ENCODE measurements at regions not wholly inside any gene's neighbourhood (a gene's known extent, or its start where the extent isn't known, plus 50 kb on each side); places are given as distances from the start of the nearest gene placed in this dataset.
A peak's percentile ranks its signal among the peaks of the same experiment; 100 is the strongest.
"Not testable (repeated sequence)": the region's sequence is repeated elsewhere in the genome, so short reads cannot be mapped to it uniquely, and the experiment has no call there.

DNA sequence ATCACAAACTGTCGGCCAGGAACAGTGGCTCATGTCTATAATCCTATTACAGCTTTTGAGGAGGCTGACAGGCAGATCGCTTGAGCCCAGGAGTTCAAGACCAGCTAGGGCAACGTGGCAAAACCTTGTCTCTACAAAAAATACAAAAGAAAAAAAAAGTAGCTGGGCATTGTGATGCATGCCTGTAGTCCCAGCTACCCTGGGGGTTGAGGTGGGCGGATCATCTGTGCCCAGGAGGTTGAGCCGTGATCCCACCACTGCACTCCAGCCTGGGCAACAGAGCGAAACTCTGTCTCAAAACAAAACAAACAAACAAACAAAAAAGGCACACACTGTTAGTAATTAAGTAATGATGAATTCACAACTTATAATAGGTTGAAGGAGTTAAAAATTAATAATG is 441.5 kb upstream of the PCDH15 start:
- peak; percentile 28 for DNase-seq (ENCODE audit: low read depth)

DNA sequence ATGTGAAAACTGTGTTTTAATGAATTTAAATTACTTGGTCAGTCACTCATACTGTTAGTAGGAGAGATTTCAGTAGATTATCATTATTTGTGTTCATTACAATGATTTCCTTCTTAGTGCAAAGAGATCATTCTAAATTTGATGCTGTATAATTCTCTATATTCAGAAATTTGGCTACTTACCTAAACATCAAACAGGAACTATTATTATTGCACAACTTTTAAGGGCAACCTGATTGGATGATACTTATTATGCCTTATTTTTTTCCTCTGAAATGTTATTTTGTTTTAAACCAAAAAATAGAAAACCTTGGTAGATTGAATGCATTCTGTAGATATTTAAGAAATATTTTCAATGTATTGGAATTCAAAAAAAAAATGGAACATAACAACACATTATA is 436.4 kb upstream of the PCDH15 start:
- DNase-seq (ENCODE audit: low read depth): no peak

DNA sequence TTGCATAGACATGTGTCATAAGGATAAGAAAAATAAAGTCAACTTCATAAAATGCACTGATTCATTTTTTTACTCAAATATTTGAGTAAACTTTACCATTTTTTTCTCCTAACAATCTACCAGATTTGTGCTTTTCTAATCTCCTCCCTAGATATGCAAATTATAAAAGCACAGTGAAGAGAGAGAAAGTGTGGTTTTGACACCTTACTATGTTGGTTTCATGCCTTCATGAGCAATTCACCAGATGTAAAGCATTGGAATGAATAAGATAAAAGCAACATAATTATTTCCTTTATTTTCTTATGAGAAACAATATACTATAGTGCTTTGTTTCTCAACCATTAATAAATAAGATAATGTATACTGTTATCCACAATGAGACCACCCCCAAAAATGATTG is 432.5 kb upstream of the PCDH15 start:
- no peak for DNase-seq (ENCODE audit: low read depth)

DNA sequence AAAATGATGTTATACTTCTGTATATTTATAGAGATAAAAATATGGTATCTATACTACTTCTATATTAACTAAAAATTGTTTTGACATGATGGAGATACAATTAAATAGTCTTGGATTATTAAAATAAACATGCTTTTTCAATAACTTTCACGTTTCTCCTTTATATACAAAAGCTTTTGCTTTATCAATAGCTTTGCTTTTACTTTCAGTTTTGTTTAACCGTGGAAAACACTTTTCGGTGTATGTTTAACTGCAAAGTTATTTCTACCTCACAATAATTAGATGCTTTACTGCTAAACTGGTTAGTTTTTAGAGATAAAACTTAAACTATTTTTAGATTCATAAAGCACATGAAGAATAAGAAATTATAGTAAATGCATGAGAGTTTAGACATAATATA is 432.1 kb upstream of the PCDH15 start:
- no peak for DNase-seq (ENCODE audit: low read depth)

DNA sequence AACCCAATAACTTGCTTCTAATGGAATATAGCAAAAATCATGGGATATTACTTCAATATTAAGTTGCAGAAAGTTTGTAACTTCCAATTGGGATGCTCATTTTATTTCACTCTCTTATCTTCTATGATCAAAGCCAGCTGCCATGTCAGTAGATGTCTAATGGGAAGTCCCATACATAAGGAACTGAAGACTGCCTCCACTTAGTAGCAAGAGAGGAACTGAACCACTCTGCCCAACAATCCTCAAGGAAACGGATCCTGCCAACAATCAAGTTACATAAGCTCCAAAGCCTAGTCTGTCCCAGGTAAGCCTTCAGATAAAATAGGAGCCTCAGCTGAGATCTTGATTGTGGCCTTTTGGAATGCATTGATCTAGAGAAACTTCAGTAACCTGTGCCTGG is 431.5 kb upstream of the PCDH15 start:
- DNase-seq (ENCODE audit: low read depth): no peak

DNA sequence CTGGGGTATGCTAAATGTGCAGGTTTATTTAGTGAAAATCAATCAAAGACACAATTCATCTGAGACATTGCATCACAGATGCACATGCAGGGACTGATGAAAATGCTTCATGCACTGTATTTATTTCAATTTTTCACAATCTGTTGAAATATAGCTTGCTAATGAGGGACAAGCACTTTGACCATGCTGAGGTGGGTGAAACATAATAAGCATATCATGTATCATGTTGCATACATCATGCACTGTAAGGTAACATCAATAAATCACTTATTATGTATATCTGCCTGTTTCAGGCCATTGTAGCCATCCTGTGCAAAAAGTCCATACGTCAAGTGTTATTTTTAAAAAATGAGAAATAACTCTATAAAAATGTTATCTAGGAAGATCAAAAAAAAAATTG is 426.9 kb upstream of the PCDH15 start:
- DNase-seq (ENCODE audit: low read depth): no peak

DNA sequence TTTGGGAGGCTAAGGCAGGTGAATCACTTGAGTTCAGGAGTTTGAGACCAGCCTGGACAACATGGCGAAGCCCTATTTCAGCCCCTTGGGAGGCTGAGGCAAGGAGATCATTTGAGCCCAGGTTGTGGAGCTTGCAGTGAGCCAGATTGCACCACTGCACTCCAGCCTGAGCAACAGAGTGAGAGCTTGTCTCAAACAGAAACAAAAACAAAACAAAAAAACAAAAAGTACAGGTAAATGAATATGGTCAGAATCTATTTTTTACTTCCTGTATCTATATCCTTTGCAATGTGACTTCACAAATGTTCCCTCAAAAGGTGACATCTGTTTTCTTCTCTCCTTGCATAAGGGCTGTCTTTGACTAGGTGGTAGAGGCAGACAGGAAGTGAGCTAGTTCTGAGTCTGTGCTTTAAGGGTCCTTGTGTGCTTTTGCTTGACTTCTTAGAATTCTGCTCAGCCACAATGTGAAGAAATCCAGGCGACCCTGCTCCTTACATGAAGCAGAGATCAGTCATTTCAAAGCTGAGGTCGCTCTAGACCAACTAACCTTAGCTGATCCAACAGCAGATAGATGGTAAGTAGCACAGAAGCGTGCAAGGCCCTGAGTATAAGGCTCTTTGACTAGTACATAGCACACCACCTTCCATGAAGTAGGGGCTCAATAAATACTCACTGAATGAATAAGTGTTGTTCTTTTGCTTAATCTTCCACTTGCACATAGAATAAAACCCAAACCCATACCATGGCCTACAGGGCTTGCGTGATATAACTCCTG is 423.2 kb upstream of the PCDH15 start:
- DNase-seq (ENCODE audit: low read depth): no peak

DNA sequence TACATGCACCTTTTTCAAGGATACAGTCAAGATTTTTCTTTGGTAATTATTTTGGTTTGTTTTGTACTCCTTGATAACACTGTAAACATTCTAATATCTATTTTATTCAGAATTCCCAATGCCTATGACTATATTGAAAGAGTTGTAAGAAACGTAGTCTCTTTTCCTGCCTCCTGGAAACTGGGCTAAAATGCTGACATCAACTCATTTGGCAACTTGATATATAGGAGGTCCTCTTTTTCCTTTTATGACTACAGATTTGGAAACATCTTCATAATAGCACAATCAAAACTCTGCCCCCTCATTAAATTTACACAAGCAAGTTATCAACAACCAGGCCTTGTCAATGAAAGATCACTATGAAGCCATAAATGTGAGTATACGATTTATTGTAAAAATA is 422.3 kb upstream of the PCDH15 start:
- DNase-seq (ENCODE audit: low read depth): no peak

DNA sequence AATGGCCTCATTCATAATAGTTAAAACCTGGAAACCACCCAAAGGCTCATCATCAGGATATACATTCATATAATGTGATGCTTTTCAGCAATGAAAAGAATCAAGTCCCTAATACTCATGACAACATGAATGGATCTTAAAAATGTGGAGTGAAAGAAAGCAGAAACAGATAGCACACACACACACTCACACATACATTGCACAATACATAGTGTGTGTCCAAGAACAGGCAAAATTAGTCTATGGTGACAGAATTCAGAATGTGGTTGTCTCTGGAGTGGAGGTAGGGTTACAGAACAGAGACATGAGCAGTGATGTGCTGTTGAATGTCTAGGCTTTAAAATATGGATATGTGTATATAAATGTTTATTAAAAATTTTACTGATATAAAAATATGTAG is 419.9 kb upstream of the PCDH15 start:
- no peak for DNase-seq (ENCODE audit: low read depth)

DNA sequence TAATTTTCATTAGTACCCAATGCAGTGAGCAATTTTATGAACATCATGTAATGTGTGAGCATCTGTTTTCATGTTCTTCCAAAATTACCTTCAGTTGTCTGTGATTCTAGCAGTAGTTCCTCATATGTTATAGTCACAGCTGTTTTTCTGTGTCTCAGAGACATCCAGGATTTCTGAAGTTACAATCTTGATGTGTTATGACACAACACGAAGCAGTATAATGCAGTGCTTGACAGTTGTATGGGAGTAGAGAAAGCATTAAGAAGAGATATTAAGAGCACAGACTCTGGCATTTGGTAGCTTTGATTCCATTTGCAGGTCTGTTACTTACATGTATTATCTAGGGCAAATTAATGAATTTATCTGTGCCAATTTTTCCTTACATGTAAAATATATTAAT is 414.7 kb upstream of the PCDH15 start:
- DNase-seq (ENCODE audit: low read depth): no peak

DNA sequence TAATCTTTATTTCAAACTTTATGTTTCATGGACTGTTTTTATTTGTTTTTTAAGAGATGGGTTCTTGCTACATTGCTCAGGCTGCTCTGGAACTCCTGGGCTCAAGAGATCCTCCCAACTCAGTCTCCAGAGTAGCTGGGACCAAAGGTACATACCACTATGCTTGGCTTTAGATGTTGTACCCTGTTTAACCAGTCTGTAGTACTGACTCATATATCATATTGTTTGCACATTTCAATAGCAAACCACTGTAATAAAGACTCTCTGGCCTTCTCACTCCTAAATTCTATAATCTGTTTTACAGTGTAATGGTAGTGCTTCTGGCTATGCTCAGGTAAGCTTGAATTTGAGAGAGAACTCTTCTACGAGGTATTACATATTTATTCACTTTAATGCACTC is 413.6 kb upstream of the PCDH15 start:
- DNase-seq (ENCODE audit: low read depth): no peak

DNA sequence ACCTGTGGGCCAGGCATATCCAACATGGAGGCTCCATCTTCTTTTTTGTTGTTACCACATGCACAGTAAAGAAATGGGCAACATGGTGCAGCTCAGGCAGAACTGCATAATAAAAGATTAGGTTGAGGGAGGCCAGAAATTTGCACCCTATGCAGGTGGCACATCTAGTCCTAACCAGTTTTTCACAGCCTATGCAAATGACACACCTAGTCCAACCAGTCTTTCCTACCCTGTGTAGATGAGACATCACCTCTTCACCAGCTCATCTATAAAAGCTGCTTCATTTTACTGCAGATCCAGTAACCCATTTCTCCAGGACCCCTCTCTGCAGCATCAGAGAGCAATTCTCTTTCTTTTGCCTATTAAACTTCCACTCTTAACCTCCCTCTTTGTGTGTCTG is 411.0 kb upstream of the PCDH15 start:
- DNase-seq (ENCODE audit: low read depth): no peak

DNA sequence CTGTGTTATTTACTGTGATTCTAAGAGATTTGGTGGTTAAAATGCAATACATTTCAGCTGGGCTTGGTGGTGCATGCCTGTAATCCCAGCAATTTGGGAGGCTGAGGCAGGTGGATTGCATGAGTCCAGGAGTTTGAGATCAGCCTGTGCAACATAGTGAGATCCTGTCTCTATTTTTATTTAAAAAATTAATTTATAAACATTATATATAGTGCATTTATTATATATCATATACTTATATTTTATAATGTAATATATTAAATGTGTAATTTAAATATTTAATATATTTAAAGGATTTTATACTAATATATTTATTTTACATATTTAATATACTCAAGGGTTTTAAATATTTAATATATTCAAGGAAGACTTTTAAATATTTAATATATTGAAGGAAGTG is 402.8 kb upstream of the PCDH15 start:
- DNase-seq (ENCODE audit: low read depth): no peak

DNA sequence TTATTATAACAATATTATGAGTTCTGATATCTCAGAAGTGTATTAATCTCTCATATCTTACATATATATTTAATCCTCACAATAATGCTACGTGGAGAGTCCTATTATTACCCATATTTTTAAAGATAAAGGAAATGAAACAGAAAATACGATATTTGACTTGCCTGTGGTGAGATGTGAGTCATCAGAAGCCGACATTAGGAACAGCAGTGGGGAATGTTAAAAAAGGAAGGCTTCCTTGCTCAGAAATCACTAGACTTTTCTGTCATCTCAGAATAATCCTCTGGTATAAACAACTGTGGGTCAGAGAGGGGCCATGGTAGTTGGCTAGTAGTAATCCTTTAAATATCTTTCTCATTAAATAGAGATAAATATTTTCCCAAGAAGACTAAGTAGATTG is 402.3 kb upstream of the PCDH15 start:
- DNase-seq (ENCODE audit: low read depth): no peak

DNA sequence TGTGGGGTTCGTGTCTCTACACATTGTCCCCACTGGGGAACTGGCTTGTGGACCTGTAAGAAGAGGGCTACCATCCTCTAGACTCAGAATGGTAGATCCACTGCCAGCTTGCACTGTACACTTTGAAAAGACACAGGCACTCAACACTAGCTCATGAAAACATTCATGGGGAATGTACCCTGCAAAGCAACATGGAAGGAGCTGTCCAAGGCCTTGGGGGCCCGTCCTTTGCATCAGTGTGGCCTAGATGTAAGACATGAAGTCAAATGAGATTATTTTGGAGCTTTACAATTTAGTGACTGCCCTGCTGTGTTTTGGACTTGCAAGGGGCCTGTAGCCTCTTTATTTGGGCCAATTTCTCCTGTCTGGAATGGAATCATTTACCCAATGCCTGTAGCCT is 399.0 kb upstream of the PCDH15 start:
- DNase-seq (ENCODE audit: low read depth): no peak

DNA sequence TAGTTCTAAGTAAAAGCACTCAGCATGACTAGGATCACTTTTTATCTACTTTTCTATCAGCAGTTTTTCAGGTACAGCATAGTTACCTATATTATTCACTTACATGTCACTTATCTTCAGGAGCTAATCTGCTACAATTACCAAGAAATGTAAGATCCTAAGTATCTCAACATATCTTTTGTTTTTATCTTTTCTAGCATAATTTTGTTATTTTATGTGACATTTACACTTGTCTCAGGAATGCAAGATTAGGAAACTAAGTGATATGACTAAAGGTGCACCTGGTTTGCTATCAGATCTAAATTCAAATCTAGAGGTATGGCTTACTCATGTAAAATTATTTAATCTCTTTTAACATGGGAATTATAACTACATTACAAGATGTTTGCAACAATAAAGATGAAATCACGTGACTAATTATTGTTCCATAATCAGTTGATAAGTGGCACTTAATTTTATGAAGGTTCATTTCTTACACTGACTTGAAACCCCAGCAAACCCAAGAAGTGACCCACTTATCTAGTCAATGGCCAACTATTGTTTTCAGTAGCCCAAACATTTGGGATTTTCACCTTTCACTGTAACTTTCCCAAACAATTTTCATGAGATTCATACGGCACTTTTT is 390.3 kb upstream of the PCDH15 start:
- DNase-seq (ENCODE audit: low read depth): no peak

DNA sequence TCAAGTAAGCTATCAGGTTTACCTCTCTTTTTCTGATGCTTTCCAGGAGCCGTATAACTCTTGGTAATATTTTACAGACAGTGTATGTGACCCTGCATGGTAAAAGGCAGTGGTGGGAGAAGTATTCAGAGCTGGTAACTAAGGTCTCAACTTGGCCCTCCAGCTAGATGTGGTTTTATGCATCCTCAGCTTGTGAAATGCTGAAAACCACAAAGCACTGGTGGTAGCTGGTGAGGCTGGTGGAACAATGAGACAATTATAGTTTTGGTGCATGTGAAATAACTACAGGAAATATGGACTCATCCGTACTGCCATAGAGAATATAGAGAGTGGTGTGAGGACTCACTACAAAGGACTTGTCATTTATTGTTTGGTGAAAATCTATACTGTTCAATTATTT is 383.0 kb upstream of the PCDH15 start:
- peak; percentile 97 for DNase-seq (ENCODE audit: low read depth)

DNA sequence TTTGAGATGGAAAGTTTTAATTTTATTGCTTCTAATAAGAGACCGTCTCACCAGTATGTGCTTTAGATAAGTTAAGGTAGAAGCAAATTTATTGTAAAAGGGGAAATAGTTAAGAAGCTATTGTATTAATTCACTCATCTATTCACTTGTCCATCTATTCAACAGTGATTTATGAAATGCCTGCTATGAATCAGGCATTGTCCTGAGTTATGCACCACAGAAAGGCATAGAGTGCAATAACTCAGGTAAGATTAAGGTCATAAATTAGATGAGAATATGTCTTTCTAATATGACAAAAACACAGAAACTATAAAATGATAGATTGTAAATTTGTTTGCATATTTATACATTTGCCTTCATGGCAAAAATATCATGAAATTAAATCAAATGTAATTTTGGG is 379.3 kb upstream of the PCDH15 start:
- DNase-seq (ENCODE audit: low read depth): no peak

DNA sequence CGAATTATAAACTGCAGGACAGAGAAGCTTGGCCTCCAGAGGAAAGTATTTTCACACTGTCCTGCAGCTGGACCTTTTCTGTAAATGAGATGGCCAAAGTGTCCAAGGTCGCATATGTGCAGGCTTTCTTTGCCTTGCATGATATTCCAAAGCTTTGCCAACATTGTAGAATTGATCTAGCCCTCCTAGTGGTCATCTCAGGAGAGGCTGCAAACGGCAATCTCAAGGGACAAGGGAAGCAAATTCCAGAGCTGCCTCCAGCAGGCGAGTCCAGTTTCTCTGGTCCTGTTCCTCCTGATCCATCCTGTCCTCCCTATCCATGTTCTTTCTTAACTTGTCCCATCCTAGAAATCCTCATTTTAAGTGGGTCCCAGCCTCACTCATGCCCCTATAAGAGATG is 373.4 kb upstream of the PCDH15 start:
- no peak for DNase-seq (ENCODE audit: low read depth)

DNA sequence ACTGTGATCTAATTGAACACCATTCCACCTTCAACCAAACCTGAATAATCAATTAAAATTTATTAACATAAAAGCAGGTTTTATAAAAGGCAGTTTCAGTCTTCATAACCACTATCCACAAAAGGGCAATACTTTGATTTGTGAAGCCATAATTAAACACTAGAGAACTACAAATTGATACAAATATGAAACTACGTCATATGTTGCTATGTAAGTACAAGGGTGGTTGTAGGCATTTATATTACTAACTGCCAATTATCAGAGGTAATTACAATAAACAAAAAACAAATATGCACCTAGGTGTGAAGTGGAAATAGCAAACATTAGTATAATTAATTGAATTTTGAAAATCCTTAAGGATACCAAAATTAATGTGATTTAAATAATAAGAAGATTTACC is 368.5 kb upstream of the PCDH15 start:
- no peak for DNase-seq (ENCODE audit: low read depth)

DNA sequence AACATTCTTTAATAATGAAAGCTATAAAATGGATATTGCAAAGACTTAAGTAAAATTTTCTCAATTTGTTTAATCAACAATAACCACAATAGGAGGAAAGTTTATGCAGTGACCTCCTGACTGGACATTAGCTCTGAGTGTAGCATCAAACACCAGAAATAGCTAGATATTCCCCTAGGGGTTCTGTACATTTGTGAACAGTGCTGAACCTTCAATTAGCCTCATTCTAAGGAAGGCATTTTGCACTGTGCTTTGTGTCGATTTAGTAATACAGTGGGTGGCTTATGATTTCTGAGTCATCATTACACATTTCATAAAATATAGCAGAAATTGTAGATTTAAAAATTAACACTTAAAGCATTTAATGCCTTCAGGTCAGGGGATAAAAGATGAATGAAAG is 367.3 kb upstream of the PCDH15 start:
- DNase-seq (ENCODE audit: low read depth): no peak

DNA sequence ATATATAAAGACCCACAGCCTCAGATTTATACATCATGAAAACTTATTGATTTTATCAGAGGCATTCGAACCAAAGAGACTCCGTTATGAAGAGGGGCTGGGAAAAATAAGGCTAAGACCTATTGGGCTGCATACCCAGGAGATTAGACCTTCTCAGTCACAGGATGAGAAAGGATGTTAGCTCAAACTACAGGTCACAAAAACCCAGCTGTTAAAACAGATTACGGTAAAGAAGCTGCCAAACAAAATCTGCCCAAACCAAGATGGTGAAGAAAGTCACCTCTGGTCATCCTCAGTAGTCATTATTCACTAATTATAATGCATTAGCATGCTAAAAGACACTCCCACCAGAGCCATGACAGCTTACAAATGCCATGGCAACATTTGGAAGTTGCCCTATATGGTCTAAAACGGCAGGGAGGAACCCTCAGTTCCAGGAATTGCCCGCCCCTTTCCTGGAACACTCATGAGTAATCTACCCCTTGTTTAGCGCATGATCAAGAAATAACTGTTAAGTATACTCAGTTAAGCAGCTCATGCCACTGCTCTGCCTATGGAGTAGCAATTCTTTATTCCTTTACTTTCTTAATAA is 362.5 kb upstream of the PCDH15 start:
- DNase-seq (ENCODE audit: low read depth): no peak

DNA sequence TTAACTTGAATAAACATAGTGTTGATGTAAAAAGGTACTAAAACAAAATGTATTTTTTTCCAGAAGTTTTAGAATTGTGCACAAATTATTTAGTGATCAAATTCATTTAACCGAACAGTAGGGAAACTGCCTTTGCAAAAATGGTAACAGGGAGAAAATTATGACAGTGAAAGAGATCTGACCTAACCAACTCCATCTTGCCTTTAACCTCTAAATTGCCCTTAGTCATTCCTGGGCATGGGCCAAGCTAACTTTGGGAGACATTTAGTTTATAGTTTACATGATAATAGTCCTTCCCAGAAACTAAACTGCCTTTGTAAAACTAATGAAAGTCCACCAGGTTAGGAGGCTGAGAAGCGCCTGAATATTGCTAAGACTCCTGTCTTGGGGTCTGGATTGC is 361.3 kb upstream of the PCDH15 start:
- DNase-seq (ENCODE audit: low read depth): not testable (repeated sequence)
